HFFc6 (cell line): ENCODE measurements at regions not wholly inside any gene's neighbourhood (a gene's known extent, or its start where the extent isn't known, plus 50 kb on each side); places are given as distances from the start of the nearest gene placed in this dataset.
A peak's percentile ranks its signal among the peaks of the same experiment; 100 is the strongest.

Experiments
- DNase-seq: peaks from one replicate; pipeline ENCODE4 v3.0.0-alpha.2; 2018
- H3K27ac Mint-ChIP-seq: 2 replicates; pipeline ENCODE4 v1.8.0; 2020; ENCODE audit warnings: mild to moderate bottlenecking, mixed read lengths
- H3K27me3 Mint-ChIP-seq: 2 replicates; pipeline ENCODE4 v1.8.0; 2021; ENCODE audit warnings: mild to moderate bottlenecking, moderate library complexity, mixed read lengths; ENCODE audit not compliant: insufficient read depth
- H3K36me3 Mint-ChIP-seq: 2 replicates; pipeline ENCODE4 v1.8.0; 2021; ENCODE audit warnings: low read depth, mixed read lengths
- H3K4me1 Mint-ChIP-seq: 2 replicates; pipeline ENCODE4 v1.8.0; 2020; ENCODE audit warnings: low read depth, mixed read lengths
- H3K4me3 Mint-ChIP-seq: 2 replicates; pipeline ENCODE4 v1.8.0; 2020; ENCODE audit warnings: mild to moderate bottlenecking, moderate library complexity, mixed read lengths
- H3K9me3 Mint-ChIP-seq: 2 replicates; pipeline ENCODE4 v1.8.0; 2020; ENCODE audit warnings: mild to moderate bottlenecking, mixed read lengths
- TF ChIP-seq, protein P1 (sequence below): fragments of 200-600 bp; sonication (generic); IDR thresholded peaks from 2 replicates; pipeline ENCODE4 v1.5.0; 2021; ENCODE audit warnings: antibody characterized with exemption, mild to moderate bottlenecking

DNA sequence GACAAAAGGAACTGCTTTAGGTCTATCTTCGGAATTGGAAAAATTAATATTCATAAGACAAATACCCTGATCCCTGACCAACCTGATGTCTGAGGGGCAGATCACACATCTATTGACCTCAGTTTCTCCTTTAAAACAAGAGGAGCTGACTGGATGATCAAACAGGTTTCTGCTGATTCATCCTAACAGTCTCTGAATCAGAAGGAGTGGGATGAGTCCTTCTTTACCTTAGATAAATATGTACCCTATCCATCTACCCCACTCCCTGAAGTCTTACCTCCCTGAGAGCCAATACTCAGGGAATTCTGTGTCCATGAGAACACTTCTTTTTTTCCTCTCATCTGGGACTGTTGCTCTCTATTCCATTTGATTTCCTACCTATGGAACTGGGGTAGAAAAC, 80.3 kb upstream of the CRHR1 start:
- TF ChIP-seq, protein P1, sequence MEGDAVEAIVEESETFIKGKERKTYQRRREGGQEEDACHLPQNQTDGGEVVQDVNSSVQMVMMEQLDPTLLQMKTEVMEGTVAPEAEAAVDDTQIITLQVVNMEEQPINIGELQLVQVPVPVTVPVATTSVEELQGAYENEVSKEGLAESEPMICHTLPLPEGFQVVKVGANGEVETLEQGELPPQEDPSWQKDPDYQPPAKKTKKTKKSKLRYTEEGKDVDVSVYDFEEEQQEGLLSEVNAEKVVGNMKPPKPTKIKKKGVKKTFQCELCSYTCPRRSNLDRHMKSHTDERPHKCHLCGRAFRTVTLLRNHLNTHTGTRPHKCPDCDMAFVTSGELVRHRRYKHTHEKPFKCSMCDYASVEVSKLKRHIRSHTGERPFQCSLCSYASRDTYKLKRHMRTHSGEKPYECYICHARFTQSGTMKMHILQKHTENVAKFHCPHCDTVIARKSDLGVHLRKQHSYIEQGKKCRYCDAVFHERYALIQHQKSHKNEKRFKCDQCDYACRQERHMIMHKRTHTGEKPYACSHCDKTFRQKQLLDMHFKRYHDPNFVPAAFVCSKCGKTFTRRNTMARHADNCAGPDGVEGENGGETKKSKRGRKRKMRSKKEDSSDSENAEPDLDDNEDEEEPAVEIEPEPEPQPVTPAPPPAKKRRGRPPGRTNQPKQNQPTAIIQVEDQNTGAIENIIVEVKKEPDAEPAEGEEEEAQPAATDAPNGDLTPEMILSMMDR: no peak
- Mint-ChIP-seq H3K27ac (no peak overlapping the region), H3K27me3 (peaks cover 30% of the 10 kb centered on the region)

DNA sequence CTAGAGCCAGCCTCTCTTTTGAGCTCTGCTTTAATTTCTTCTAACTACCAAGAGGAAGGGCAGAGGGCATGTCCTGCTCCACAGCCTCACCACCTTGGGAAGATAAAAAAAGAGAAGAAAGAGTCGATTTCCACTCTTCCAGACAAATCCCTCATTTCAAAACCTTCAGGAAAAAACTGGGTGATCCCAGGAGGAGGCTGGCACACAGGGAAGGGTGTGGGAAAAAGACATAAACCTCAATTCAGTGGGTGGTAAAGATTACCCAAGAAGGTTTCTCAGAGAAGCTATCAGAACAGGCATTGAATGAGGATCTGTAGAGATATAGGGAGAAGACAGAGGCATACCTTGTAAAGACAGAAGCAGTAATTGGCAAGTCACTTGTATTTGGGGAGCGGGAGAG, 79.9 kb upstream of the CRHR1 start:
- no peak overlapping the region for H3K4me3 Mint-ChIP-seq
- H3K27me3 Mint-ChIP-seq: peaks cover 33% of the 10 kb centered on the region
- no peak for DNase-seq
- TF ChIP-seq, protein P1: no peak
- H3K27ac Mint-ChIP-seq: no peak overlapping the region
- no peaks in the 10 kb centered on the region for H3K36me3 Mint-ChIP-seq
- H3K4me1 Mint-ChIP-seq: peaks cover 11% of the 10 kb centered on the region
- no peaks in the 10 kb centered on the region for H3K9me3 Mint-ChIP-seq

More for the DNA sequence above, 80.3 kb upstream of the CRHR1 start:
- Mint-ChIP-seq H3K4me1 (peaks cover 11% of the 10 kb centered on the region), H3K9me3 (no peaks in the 10 kb centered on the region), H3K36me3 (no peaks in the 10 kb centered on the region), H3K4me3 (no peak overlapping the region)
- DNase-seq: no peak

DNA sequence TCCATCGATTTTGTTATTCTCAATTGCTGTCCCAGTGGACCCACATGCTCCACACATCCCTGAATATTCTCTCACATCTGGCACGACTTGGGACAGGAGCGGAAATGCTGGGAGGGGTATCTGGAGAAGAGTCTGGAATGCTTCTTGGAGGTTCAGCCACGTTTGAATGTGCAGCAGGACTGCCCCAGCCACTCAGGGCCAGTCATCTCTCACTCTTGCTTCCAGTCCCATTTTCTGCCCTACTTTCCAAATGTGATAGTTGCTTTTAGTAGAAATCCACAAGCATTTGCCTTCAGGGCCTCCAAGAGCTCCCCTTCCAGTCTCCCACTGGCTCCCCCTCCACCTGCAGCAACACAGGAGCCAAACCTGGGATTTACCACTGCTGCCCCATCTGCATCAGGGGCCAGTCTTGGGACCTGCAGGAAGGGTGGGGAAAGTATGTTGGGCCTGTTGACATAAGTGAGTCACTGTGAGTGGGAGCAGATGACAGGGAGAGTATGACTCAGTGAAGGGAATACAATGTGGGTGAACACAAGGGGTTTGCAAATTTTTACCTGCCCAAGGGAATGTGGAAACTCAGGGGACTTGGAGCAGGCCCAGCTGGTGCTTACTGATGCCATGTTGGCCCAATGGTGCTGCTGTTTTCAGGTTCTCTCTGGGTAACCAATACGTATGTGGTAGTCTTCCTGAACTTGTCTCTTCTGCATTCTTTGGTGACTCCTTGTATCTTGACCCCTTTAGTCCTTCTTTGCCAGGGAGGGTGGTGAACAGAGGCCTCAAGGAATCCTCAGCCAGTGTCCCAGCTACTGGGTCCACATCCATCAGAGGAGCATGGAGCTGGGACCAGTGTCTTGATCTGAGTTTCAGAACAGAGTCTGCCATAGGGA, 78.8 kb upstream of the CRHR1 start:
- Mint-ChIP-seq H3K27me3 (peaks cover 40% of the 10 kb centered on the region), H3K4me3 (no peak overlapping the region), H3K36me3 (no peaks in the 10 kb centered on the region), H3K27ac (no peak overlapping the region), H3K4me1 (peaks cover 11% of the 10 kb centered on the region), H3K9me3 (no peaks in the 10 kb centered on the region)
- peak; percentile 5 for DNase-seq
- TF ChIP-seq, protein P1: no peak

DNA sequence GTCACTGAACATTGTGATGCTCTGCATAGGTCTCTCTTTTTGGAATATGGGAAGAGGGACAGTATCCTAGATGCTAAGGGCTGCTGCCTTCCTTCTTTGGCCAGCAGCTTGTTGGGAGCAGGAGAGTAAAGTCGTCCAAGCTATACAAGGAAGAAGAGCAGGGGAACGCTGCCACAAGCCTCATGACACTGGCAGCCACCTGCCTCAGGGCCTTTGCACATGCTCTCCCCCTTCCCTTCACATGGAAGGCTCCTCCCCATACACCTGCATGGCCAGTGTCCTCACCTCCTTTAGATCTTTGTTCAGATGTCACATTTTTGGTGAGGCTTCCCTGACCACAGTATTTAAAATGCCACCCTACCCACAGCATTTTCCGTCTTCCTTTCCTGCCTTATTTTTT, 78.1 kb upstream of the CRHR1 start:
- H3K27ac Mint-ChIP-seq: no peak overlapping the region
- H3K9me3 Mint-ChIP-seq: no peaks in the 10 kb centered on the region
- peaks cover 11% of the 10 kb centered on the region for H3K4me1 Mint-ChIP-seq
- TF ChIP-seq, protein P1: no peak
- DNase-seq: no peak
- no peak overlapping the region for H3K4me3 Mint-ChIP-seq
- peaks cover 41% of the 10 kb centered on the region for H3K27me3 Mint-ChIP-seq
- H3K36me3 Mint-ChIP-seq: no peaks in the 10 kb centered on the region

DNA sequence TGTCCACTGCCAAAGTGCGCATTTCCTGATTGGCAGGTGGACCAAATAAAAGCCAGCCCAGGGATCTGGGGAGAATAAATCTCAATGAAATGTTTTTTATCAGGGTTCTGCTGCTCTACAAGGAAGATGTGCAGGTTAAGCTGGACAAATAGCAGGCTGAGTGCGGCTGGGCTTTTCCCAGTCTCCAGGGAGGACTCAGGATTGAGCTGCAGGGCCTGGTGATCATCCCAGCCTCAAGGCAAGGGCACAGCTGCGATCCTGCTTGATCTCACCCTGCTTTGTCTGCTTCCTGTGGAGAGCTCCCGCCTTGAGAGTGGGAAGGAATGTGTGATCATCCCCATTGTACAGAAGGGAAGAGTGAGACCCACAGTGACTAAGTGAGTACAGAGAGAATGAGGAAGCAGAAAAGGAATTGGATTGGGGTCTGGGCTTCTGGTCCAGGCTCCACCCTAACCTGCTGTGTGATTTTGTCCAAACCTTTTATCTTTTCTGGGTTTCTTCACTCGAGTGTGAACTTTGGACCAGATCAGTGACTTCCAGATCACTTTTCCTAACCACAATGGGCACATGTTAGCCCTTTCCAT, 75.3 kb upstream of the CRHR1 start:
- Mint-ChIP-seq H3K4me1 (peaks cover 11% of the 10 kb centered on the region), H3K4me3 (no peak overlapping the region), H3K27ac (no peak overlapping the region), H3K36me3 (no peaks in the 10 kb centered on the region), H3K27me3 (peaks cover 43% of the 10 kb centered on the region), H3K9me3 (no peaks in the 10 kb centered on the region)
- TF ChIP-seq, protein P1: no peak
- no peak for DNase-seq
